HEK293 (cell line): ENCODE measurements at regions not wholly inside any gene's neighbourhood (a gene's known extent, or its start where the extent isn't known, plus 50 kb on each side); places are given as distances from the start of the nearest gene placed in this dataset.

ENCODE experiments used
- CTCF ChIA-PET: fragments of 350-600 bp; formaldehyde crosslinking; extraction: SDS; loops from one replicate; lab custom pipeline; 2021; ENCODE audit warnings: antibody characterized with exemption; lab: Yijun Ruan, JAX
- POLR2A ChIA-PET: fragments of 300-600 bp; formaldehyde crosslinking; extraction: SDS; loops from one replicate; lab custom pipeline; 2020; ENCODE audit warnings: antibody characterized with exemption, inconsistent platforms; lab: Yijun Ruan, JAX
- H3K27ac ChIP-seq: fragments of 200-500 bp; sonication (Bioruptor generic); 2 replicates; pipeline ENCODE4 v1.5.1; 2014; ENCODE audit warnings: low read depth, low read length, control low read depth, inconsistent platforms; ENCODE audit errors: extremely low read depth
- H3K36me3 ChIP-seq, 2 experiments: fragments of 200-500 bp in 1 of 2; sonication (Bioruptor generic) in 1 of 2; 1 replicate in 1 of 2; 2 replicates in 1 of 2; pipeline ENCODE4 v1.5.1; 2014 to 2017; ENCODE audit warnings: inconsistent platforms in 2 of 2, low read length in 2 of 2; ENCODE audit not compliant: control insufficient read depth in 2 of 2, insufficient read depth in 1 of 2
- H3K4me1 ChIP-seq: fragments of 200-500 bp; sonication (Bioruptor generic); 2 replicates; pipeline ENCODE4 v1.5.1; 2014; ENCODE audit warnings: mild to moderate bottlenecking, low read length, inconsistent platforms; ENCODE audit not compliant: control insufficient read depth, insufficient read depth
- H3K4me3 ChIP-seq: 2 replicates; pipeline ENCODE4 v1.5.1; 2011; ENCODE audit warnings: low read depth, mild to moderate bottlenecking, control low read depth, low read length, moderate library complexity
- H3K9me3 ChIP-seq: fragments of 200-500 bp; sonication (Bioruptor generic); 2 replicates; pipeline ENCODE4 v1.5.1; 2014; ENCODE audit warnings: low read depth, low read length, inconsistent platforms; ENCODE audit not compliant: control insufficient read depth, insufficient read depth
- GLI2 ChIP-seq: fragments of 450-650 bp; formaldehyde crosslinking; IDR thresholded peaks from 2 replicates; pipeline ENCODE4; 2017; ENCODE audit warnings: missing biosample characterization, missing genetic modification characterization, low read depth, borderline replicate concordance
- GLIS2 ChIP-seq: fragments of 450-650 bp; formaldehyde crosslinking; IDR thresholded peaks from 2 replicates; pipeline ENCODE4 v1.5.1; 2016; ENCODE audit warnings: missing biosample characterization, missing genetic modification characterization
- KLF10 ChIP-seq: fragments of 450-650 bp; IDR thresholded peaks from 2 replicates; pipeline ENCODE4 v1.5.1; 2018; ENCODE audit warnings: missing biosample characterization, mild to moderate bottlenecking, missing genetic modification characterization
- PRDM1 ChIP-seq: fragments of 450-650 bp; formaldehyde crosslinking; IDR thresholded peaks from 2 replicates; pipeline ENCODE4; 2016; ENCODE audit warnings: missing biosample characterization, missing genetic modification characterization
- REST ChIP-seq: fragments of 450-650 bp; formaldehyde crosslinking; IDR thresholded peaks from 2 replicates; pipeline ENCODE4 v1.5.1; 2016; ENCODE audit warnings: missing biosample characterization, missing genetic modification characterization
- ZBTB11 ChIP-seq: fragments of 450-650 bp; formaldehyde crosslinking; conservative IDR thresholded peaks from 2 replicates; pipeline ENCODE4 v1.5.1; 2016; ENCODE audit warnings: low read depth, missing biosample characterization, missing genetic modification characterization
- ZEB2 ChIP-seq: fragments of 450-650 bp; formaldehyde crosslinking; IDR thresholded peaks from 2 replicates; pipeline ENCODE4 v1.5.1; 2016; ENCODE audit warnings: missing biosample characterization, missing genetic modification characterization
- ZNF114 ChIP-seq: fragments of 450-650 bp; formaldehyde crosslinking; IDR thresholded peaks from 2 replicates; pipeline ENCODE4 v1.5.0; 2017; ENCODE audit warnings: missing biosample characterization, missing genetic modification characterization
- ZNF19 ChIP-seq: fragments of 450-650 bp; formaldehyde crosslinking; IDR thresholded peaks from 2 replicates; pipeline ENCODE4; 2016; ENCODE audit warnings: missing biosample characterization, missing genetic modification characterization, low read depth
- ZNF341 ChIP-seq: fragments of 450-650 bp; formaldehyde crosslinking; IDR thresholded peaks from 2 replicates; pipeline ENCODE4; 2016; ENCODE audit warnings: low read depth, missing biosample characterization, missing genetic modification characterization
- ZNF404 ChIP-seq: fragments of 450-650 bp; formaldehyde crosslinking; IDR thresholded peaks from 2 replicates; pipeline ENCODE4 v1.5.1; 2017; ENCODE audit warnings: missing biosample characterization, missing genetic modification characterization
- TF ChIP-seq, protein P1 (sequence below): fragments of 450-650 bp; formaldehyde crosslinking; IDR thresholded peaks from 2 replicates; pipeline ENCODE4 v1.5.1; 2016; ENCODE audit warnings: missing biosample characterization, missing genetic modification characterization
- TF ChIP-seq, protein P2 (sequence below): fragments of 450-650 bp; formaldehyde crosslinking; IDR thresholded peaks from 2 replicates; pipeline ENCODE4 v1.5.1; 2016; ENCODE audit warnings: missing biosample characterization, missing genetic modification characterization

GRCh38 chr3:168596175-168596823, 500.6 kb upstream of the GOLIM4 start (continued):
- TF ChIP-seq ZBTB11 (tag by site-specific recombination), result no peak
- no peak for TF ChIP-seq PRDM1 (tag by site-specific recombination)
- TF ChIP-seq REST (tag by site-specific recombination), result no peak
- TF ChIP-seq ZNF19 (tag by site-specific recombination), result no peak
- TF ChIP-seq ZNF114 (tag by site-specific recombination), result no peak
- TF ChIP-seq, protein P1, sequence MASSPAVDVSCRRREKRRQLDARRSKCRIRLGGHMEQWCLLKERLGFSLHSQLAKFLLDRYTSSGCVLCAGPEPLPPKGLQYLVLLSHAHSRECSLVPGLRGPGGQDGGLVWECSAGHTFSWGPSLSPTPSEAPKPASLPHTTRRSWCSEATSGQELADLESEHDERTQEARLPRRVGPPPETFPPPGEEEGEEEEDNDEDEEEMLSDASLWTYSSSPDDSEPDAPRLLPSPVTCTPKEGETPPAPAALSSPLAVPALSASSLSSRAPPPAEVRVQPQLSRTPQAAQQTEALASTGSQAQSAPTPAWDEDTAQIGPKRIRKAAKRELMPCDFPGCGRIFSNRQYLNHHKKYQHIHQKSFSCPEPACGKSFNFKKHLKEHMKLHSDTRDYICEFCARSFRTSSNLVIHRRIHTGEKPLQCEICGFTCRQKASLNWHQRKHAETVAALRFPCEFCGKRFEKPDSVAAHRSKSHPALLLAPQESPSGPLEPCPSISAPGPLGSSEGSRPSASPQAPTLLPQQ (tag by site-specific recombination), result no peak
- TF ChIP-seq GLI2, result no peak

- Histone ChIP-seq H3K9me3 (no peaks in the 10 kb centered on the region), H3K4me3 (no peak overlapping the region), H3K36me3 (no peaks in the 10 kb centered on the region), H3K27ac (no peak overlapping the region), H3K4me1 (no peaks in the 10 kb centered on the region)
- TF ChIP-seq ZNF404 (tag by site-specific recombination) (no peak), KLF10 (tag by site-specific recombination) (no peak)
- TF ChIP-seq, protein P2, sequence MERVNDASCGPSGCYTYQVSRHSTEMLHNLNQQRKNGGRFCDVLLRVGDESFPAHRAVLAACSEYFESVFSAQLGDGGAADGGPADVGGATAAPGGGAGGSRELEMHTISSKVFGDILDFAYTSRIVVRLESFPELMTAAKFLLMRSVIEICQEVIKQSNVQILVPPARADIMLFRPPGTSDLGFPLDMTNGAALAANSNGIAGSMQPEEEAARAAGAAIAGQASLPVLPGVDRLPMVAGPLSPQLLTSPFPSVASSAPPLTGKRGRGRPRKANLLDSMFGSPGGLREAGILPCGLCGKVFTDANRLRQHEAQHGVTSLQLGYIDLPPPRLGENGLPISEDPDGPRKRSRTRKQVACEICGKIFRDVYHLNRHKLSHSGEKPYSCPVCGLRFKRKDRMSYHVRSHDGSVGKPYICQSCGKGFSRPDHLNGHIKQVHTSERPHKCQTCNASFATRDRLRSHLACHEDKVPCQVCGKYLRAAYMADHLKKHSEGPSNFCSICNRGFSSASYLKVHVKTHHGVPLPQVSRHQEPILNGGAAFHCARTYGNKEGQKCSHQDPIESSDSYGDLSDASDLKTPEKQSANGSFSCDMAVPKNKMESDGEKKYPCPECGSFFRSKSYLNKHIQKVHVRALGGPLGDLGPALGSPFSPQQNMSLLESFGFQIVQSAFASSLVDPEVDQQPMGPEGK (tag by site-specific recombination), result no peak
- ChIA-PET POLR2A (no interaction called here), CTCF (no interaction called here)
These were observed 495.9 kb upstream of the GOLIM4 start for GRCh38 chr3:168591587-168591986.

GRCh38 chr3:168589376-168589775, 493.7 kb upstream of the GOLIM4 start:
- no peak overlapping the region for H3K4me3 ChIP-seq
- H3K36me3 ChIP-seq, result no peaks in the 10 kb centered on the region
- H3K9me3 ChIP-seq, result no peaks in the 10 kb centered on the region
- no peaks in the 10 kb centered on the region for H3K4me1 ChIP-seq
- ChIA-PET POLR2A (no interaction called here), CTCF (interaction anchor here (0.6 kb wide), 1 partner anchor 537 kb away, joined by 3 read pairs; no protein-coding TSS in a partner anchor)
- TF ChIP-seq ZEB2 (tag by site-specific recombination) (no peak), ZNF341 (no peak), GLIS2 (tag by site-specific recombination) (no peak)
- H3K27ac ChIP-seq, result no peak overlapping the region
